ENCODE measurements at regions not wholly inside any gene's neighbourhood (a gene's known extent, or its start where the extent isn't known, plus 50 kb on each side); places are given as distances from the start of the nearest gene placed in this dataset.

DNA sequence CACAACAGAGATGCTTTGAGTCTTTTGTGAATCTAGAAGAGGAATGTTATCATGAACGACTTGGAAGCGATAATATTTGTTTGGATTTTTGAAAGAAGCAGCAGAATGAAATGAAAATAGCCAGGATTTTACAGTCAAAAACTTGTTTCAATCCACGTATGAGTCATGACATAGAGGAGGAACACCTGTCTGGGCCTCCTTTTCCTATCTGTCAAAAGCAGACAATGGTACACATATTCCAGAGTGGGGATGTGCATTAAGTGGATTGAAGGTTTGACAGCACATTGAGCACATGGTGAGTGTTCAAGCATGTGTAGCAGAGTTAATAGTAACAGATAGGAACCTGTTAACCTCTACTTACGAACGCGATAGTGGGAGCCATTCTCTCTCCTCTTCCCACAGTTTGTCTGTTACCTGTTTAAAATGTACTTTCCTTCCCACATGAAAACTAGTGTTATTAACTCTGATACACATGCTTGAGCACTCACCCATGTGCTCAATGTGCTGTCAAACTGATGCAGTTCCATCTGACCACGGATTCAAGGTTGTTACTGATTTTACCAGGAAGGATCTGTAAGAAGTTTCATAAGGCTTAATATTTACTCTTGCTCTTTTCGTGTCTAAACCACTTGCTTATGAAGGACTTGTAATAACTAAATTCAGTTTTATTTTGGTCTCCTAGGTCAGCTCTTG lies 863.4 kb upstream of the SOX11 start:
- TF ChIP-seq, protein P1, sequence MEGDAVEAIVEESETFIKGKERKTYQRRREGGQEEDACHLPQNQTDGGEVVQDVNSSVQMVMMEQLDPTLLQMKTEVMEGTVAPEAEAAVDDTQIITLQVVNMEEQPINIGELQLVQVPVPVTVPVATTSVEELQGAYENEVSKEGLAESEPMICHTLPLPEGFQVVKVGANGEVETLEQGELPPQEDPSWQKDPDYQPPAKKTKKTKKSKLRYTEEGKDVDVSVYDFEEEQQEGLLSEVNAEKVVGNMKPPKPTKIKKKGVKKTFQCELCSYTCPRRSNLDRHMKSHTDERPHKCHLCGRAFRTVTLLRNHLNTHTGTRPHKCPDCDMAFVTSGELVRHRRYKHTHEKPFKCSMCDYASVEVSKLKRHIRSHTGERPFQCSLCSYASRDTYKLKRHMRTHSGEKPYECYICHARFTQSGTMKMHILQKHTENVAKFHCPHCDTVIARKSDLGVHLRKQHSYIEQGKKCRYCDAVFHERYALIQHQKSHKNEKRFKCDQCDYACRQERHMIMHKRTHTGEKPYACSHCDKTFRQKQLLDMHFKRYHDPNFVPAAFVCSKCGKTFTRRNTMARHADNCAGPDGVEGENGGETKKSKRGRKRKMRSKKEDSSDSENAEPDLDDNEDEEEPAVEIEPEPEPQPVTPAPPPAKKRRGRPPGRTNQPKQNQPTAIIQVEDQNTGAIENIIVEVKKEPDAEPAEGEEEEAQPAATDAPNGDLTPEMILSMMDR (CRISPR knock-in tag; IDR thresholded peaks at IDR 0.05) = no peak
- TF ChIP-seq EED (CRISPR knock-in tag; IDR thresholded peaks at IDR 0.05) (no peak), ZNF766 (CRISPR knock-in tag; IDR thresholded peaks at IDR 0.05; ENCODE audit: borderline replicate concordance) (no peak), ZFP36L2 (CRISPR knock-in tag; IDR thresholded peaks at IDR 0.05) (no peak), KDM1A (CRISPR knock-in tag; IDR thresholded peaks at IDR 0.05) (no peak)
